Esophagus muscularis mucosa (tissue), 3 donors: ENCODE measurements at regions not wholly inside any gene's neighbourhood (a gene's known extent, or its start where the extent isn't known, plus 50 kb on each side); places are given as distances from the start of the nearest gene placed in this dataset.

ENCODE experiments used
- EP300 ChIP-seq: sonication (generic); formaldehyde crosslinking; IDR thresholded peaks from one replicate; pipeline ENCODE4 v1.6.1; 2017; ENCODE audit warnings: antibody characterized with exemption
- TF ChIP-seq, protein P1 (sequence below), 3 experiments: fragments of 200-600 bp in 2 of 3; fragments of 450-650 bp in 1 of 3; sonication (generic) in 2 of 3; IDR thresholded peaks; one replicate each; pipeline ENCODE4 v1.5.1; 2017 to 2019; ENCODE audit warnings: antibody characterized with exemption in 3 of 3, mild to moderate bottlenecking in 2 of 3, moderate library complexity in 1 of 3

DNA sequence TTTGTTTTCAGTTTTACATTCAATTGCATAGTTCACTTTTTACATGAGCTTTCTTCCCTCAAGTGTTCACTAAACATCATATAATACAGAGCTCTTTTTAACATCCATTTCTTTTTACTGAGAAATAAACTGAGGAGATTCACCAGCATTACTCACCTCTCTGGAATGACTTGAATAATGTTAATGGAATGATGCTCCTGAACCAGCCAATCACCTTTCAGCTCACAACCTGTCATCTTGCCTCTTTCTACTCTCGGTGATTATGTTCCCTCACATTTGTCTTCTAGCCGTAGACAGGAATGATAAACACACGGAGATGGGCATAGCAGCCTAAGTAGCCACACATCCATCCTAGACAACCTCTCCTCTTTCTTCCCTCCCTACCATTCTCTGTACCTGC lies 301.7 kb downstream of the PAX3 start:
- TF ChIP-seq, protein P1, sequence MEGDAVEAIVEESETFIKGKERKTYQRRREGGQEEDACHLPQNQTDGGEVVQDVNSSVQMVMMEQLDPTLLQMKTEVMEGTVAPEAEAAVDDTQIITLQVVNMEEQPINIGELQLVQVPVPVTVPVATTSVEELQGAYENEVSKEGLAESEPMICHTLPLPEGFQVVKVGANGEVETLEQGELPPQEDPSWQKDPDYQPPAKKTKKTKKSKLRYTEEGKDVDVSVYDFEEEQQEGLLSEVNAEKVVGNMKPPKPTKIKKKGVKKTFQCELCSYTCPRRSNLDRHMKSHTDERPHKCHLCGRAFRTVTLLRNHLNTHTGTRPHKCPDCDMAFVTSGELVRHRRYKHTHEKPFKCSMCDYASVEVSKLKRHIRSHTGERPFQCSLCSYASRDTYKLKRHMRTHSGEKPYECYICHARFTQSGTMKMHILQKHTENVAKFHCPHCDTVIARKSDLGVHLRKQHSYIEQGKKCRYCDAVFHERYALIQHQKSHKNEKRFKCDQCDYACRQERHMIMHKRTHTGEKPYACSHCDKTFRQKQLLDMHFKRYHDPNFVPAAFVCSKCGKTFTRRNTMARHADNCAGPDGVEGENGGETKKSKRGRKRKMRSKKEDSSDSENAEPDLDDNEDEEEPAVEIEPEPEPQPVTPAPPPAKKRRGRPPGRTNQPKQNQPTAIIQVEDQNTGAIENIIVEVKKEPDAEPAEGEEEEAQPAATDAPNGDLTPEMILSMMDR (IDR thresholded peaks at IDR 0.05), result no peak
- TF ChIP-seq EP300, result no peak
